Sigmoid colon (tissue), 4 donors: ENCODE measurements at regions not wholly inside any gene's neighbourhood (a gene's known extent, or its start where the extent isn't known, plus 50 kb on each side); places are given as distances from the start of the nearest gene placed in this dataset.

Source experiments
- CTCF ChIP-seq, 4 experiments: fragments of 450-650 bp in 3 of 4; fragments of 200-600 bp in 1 of 4; IDR thresholded peaks; one replicate each; pipeline ENCODE4 v1.5.1; 2016 to 2019; ENCODE audit warnings: antibody characterized with exemption in 4 of 4, mild to moderate bottlenecking in 3 of 4, moderate library complexity in 2 of 4
- EP300 ChIP-seq, 4 donors: sonication (generic); formaldehyde crosslinking; IDR thresholded peaks; one replicate each; pipeline ENCODE4 v1.6.1; 2017; ENCODE audit warnings: antibody characterized with exemption in 4 of 4
- POLR2A ChIP-seq, 2 donors: fragments of 450-650 bp; IDR thresholded peaks; one replicate each; pipeline ENCODE4 v1.6.1; 2016; ENCODE audit warnings: antibody characterized with exemption in 2 of 2, mild to moderate bottlenecking in 2 of 2, moderate library complexity in 2 of 2
- POLR2AphosphoS5 ChIP-seq, 4 donors: sonication (generic); formaldehyde crosslinking; IDR thresholded peaks; one replicate each; pipeline ENCODE4 v1.6.1; 2017; ENCODE audit warnings: antibody characterized with exemption in 4 of 4

GRCh38 chr4:122285285-122285684 lies 93.5 kb upstream of the ADAD1 start:
- TF ChIP-seq CTCF (IDR thresholded peaks at IDR 0.05) = no peak
- no peak for TF ChIP-seq EP300 (IDR thresholded peaks at IDR 0.05)
- TF ChIP-seq POLR2A (IDR thresholded peaks at IDR 0.05) = no peak
- no peak for TF ChIP-seq POLR2AphosphoS5 (IDR thresholded peaks at IDR 0.05)
